Myocyte (in vitro differentiated cells): ENCODE measurements at regions not wholly inside any gene's neighbourhood (a gene's known extent, or its start where the extent isn't known, plus 50 kb on each side); places are given as distances from the start of the nearest gene placed in this dataset.

Source experiments
- DNase-seq: peaks from one replicate; pipeline ENCODE4 v3.0.0-alpha.2; 2012; ENCODE audit warnings: low read depth

DNA sequence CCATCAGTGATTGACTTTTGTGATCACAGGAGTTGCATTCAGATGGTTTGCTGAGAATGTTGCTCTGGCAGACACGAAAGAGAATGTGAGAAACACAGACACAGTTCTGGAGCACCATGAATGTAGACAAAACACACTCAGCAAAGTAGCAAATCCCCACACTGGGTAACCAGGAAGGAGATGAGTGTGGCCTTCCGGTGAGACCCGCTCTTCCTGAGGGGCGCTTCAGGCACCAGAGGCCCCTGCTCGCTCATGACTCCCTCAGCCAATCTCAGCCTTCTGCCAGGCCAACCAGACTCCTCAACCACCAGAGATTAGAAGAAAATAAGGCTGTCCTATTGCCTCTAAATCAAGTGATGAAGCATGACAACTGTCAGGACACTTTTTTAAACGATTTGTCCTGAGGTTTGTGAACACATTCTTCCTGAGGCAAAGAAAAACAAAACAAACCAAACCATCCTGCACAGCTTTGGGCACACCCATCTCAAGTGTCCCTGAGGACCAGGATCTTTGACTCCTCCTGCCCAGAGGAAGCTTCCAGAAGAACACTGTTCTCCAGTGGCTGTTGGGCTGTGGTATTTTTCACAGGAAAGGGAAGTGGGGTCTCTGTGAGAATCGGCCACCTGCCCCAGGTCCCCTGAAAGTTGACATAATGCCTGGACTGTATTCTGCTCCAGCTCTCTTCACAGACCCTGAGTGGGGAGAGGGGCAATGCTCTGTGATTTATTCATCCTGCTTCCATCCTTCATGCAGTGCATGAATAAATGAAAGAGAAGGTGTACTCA, 152.8 kb downstream of the BCL11A start:
- DNase-seq, result no peak

DNA sequence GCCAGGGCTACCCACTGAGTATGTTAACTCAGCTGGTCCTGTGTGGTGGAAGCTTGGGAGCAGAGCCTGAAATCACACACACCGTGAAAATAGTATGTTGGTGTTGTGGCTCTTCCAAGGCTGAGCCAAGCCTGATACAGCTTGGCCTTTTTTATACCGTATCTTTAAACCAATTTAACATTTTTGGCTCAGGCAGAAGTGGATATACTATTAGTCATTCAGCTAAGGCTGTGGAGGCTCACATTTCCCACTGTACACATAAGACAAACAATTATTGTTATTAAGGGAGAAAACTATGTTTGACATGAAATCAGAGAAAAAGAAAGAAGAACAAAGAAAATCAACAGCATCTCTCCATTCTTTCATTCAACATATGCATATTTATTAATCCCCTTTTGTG, 159.0 kb downstream of the BCL11A start:
- DNase-seq, result no peak

DNA sequence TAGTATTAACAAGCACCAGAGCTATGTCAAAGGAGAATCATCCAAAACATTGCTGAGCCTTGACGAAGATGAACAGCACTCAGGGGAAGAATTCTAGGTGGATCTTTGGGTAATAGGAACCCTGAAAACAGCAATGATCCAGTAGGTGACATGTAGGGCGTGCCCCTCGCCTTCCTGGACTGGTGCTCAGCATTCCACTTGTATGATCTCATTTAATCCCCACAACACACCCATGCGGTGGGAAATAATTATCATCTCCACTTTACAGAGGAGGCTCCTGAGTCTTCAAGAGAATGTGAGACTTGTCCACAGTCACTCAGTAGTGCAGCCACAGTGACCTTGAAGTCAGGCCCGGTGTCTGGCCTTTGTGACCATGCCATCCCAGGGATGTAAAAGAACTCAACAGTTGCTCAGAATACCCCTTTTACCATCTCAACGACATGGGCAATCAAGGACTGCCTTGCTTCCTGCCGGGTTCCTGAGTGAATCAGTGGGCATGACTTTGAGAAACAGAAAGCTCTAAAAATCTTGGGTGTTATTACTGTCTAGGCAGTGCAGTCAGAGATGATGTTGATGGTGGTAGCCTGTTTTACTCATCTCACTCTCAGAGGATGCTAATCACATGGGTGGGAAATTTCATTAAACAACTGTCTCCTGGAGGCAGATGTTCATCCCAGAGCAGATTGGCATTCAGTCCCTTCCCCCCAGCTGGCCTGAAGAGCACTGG, 161.6 kb downstream of the BCL11A start:
- DNase-seq, result no peak

DNA sequence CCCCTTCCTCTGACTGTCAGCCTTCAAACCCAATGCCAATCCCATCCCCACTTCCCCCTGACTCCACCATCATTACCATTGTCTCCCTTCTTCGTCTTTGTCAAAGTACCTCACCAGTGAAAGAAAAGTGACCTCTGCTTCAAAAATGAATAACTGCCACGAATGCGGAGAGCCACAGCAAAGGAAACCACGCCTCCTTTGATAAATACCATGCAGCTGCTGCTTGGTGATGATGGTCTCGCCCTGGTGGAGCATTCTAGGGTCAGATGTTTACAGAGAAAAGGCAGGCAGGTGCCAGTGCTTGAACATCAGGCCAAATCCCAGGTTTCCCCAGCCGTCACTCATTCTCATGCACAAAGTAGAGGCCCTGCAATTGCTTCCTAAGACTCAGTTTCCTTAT, 162.2 kb downstream of the BCL11A start:
- no peak for DNase-seq

DNA sequence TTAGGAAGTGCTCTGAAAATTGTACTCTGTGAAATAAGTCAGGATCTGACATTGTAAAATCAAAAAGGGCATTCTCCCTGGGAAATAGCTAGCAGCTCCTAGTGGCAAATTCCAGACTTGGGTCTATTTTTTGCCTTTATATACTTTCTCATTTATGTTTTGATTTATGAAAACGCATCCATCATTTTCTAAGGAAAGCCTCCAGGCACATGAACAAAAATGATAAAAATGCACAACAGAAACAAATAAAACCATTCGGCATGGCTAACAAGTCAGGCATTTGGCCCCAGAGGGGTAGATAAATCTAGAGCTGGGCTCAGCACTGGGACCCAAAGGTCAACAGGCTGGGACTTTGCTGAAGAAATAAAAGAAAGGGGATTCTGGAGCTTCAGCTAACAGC, 167.0 kb downstream of the BCL11A start:
- no peak for DNase-seq

DNA sequence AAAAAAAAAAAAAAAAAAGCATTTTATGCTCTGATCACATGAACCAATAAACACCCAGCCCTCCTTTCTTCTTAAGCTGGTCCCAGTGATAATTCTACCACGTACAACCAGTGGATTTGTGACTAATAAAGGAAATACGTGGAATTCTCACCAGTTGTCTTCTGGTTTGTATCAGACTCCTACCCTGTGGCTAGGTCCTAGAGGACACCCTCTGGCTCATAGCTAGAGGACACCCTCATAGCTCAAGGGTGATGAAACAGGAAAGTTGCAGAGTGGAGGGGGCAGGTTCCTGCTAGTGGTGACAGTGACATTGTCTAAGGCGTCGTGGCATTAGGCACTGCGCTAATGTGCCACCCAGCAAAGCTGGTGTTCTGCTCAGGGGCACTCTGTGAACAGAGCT, 167.8 kb downstream of the BCL11A start:
- DNase-seq, result no peak

DNA sequence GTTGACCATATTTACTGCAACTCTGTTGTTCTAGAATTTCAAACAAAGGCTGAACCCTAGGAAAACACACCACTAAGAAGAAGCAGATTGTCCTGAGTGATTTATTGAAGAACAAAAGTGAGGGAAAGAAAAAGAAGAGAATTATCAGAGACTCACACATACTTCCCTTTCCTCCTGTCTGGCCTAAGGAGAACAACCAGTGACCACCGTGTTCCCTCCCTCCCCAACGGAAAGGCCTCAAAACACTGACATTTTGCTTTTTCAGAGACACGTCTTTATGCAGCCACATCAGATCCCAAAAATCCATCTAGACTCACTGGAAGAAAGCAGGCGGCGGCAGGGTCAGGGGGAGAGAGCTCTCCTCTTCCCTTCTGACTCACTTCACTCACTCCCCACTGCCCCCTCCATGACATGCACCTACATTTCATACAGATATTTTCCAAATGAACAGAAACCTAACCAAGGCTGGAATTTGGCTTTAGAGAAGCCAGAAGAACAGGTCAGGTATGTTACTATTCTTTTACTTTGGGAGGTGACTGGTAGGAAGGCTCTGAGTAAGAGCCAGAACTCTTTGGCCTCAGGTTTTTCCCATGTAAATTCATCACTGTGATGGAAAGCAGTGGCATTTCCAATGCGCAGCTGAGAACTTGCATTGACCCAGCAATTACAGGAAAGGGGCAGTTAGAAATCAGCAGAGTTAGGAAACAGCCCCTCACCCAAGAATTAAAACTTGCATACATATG, 169.9 kb downstream of the BCL11A start:
- DNase-seq, result no peak

DNA sequence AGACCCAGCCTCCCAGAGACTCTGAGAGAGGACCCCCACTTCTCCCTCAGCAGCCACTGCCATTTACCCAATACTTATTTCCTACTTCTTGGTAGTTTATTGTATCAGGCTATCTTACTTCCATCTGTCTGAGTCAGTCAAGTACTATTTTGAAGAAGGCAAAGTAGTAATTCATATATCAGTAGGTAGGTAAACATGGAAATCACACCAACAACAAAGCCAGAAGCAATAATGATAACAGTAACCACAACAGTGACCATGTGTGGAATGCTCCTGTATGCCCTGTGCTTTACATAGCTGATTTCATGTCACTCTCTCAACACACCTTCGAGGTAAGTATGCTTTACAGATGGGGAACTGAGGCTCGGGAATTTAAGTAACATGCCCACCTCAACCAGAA, 173.0 kb downstream of the BCL11A start:
- no peak for DNase-seq

DNA sequence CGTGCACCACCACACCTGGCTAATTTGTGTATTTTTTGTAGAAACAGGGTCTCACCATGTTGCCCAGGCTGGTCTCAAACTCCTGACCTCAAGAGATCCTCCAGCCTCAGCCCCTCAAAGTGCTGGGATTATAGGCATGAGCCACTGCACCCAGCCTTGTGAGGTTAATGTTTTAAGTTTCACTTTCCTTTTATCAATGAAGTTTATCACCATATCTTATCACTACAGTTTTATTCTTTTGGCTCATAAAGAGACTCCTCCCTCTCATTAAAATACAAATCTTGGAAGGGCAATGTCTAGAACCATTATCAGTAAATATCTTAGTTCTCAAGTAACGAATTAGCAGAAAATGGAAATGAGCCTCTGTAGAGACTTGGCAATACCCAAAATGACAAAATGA, 173.8 kb downstream of the BCL11A start:
- DNase-seq, result no peak

DNA sequence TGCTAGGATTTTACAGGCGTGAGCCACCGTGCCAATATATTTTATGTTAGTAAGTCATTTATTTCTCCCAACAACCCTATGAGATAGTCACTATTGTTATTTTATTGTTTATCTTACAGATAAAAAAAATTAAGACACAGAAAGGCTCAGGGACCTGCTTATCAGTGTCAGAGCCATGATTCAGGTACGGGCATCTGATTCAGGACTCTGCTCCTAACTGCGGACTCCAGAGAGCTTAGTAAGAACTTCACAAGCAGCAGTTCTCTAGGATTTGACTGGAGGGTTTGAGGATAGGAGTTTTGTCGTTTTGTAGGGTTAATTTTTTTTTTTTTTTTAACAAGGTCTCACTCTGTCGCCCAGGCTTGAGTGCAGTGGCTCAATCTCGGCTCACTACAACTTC, 174.2 kb downstream of the BCL11A start:
- DNase-seq, result no peak

DNA sequence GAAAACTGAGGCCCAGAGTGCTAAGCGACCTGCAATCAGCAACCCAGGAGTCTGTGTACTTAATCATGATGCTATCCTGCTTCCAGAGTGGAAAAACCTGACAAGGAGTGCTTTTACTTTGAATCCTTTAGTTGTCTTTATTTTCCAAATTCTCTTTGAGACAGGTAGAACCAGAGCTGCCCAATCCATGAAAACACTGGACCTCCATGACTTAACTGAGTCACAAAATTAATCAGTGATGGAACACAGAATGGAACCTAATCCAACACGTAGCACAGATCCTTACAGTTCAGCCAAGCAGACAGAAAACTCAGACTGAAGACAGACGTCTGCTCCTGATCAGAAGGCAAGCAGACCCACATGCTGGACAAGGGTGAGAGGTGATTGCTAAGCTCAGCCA, 175.6 kb downstream of the BCL11A start:
- no peak for DNase-seq

DNA sequence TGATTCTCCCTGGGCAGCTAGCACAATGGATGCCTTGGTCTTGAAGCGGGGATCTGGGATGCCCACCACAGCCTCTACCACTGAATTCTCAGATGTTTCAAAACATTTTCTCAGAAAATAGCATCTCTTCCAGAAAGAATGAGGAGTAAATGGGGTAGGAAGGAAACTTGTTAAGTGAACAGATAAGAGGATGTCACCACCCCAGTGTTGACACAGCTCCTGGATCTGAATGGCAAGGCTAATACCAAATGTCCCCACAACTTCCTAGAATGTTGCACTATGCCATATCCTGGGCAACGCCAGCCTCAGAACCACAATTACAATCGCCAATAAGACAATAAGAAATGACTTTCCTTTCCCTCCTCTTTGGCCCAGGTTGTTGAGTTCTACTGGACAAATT, 177.2 kb downstream of the BCL11A start:
- DNase-seq, result no peak

DNA sequence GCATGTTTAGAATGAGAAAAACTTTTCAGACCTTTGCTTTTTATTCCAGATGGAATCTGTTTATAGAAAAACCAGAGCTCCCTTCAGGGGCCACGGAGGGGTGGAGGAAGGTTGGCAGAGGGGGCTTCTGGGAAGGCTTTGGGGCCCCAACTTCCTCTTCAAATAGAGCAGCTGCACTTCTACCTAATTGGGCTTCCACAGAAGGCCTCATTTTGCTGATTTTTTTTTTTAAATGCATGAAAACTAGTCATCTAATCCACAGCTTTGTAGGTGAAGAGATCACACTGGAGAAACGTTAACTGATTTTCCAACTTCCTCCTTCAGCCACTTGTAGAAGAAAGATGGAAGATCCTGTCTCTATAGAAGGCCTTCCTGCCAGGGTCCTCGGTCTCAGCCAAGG, 181.8 kb downstream of the BCL11A start:
- DNase-seq, result no peak

DNA sequence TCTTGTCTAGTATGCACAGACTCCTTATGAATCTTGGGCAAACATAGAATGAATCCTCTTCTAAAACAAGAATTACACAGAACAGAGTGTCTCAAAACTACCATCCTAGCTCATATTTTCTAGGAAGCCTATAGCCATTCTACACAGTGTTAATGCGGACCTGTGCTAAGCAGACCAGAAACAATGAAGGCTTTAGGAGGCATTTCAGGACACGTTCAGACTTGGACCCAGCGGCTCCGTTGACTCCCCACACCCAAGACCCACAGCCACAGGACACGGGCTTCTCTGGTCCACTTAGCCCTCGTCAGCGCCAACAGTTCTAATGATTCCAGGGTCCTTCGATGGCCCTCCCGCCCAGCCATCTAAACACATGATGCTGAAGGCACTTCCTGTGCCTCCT, 182.2 kb downstream of the BCL11A start:
- DNase-seq, result no peak

DNA sequence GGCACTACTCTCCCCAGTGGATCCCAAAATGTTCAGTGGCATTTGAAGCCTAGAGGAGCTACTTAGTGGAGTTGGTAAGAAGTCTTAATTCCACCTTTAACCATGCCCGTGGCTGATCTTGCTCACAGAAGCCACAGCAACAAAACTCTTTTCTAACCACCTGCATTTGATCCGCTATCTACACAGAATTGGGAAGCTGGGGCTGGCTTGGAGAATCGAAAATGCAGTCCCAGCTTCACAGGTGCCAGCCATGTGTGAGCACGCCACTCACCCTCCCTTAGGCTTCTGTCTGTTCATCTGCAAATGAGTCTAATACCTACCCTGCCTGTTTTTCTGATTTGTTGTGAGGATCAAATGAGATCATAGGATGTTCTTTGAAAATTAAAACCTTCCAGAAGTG, 182.6 kb downstream of the BCL11A start:
- no peak for DNase-seq

DNA sequence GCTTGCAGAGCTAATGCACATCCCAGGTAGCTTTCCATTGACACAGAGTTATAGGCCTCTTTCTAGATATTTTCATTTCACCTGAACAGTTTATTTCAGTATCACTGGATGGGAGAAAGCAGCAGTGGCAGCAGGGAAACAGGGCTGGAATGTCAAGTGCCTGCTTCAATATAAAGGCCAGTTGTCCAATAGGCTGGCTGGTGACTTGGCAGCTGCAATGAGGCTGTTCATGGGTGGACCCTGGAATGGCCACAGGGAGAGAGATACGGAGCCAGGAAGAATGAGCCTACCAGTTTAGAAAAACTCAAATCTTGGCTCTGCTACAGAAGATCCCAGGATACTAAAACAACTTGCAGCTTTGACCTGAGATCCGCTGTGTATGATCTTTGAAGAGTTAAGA, 185.0 kb downstream of the BCL11A start:
- DNase-seq, result no peak

DNA sequence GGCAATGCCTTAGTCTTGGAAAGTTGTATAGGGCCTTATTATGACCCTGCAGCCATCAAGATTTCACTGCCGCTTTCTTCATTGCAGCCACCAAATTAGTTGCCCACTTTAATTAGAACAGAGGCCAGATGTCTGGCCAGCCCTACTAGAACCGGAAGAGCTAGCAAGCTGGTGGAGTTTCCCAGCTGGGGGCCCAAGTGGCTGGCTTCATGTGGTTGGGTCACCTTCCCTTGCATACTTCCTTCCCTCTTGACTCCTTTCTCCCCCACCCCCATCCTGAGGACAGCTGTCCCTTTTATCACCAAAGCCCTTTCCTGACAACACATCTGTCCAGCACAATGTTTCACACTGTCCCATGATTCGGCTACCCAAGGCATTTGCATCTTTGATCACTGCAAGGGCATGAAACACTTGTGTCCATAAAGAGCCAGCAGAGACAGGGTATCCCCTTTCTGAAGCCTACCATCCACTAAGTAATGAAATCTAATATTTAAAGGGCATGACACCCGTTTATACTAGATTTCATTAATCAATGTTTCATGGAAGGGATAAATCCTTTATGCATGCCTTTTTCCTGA, 187.2 kb downstream of the BCL11A start:
- no peak for DNase-seq

DNA sequence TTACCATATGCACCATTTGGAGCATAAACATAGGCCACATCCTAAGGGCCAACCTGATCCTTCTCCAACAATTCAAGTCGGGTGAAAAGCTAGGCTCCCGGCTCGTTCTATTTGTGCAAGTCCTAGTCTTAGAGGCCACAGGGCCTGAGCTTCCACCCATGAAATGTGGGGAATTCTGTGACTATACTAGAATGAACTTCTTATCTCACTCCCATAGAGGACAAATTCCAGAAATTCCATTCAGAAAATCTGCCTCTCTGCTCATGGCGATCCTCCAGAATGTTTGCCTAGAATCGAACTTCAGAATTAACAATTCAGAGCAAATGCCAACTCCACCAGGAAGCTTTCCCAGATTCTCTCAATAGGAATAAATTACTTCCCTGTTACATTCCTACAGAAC, 187.9 kb downstream of the BCL11A start:
- DNase-seq, result no peak

DNA sequence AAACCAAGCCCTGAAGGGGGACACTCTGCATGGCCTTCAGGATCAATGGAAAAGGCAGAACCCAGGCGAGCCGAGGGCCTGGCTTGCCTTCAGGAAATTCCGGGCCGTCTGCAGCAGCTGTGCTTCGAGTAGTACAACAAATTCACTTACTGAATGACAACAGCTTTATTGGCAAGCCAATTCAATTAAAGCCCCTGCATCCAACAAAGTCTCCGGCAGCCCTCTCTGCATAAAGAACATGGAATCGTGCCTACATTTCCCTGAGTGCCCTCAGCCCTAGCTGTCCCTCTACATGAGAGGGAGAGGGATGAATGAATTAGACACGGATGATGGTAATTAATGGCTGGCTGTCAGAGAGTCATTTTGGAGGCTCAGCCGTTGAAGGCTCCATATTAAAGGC, 189.0 kb downstream of the BCL11A start:
- no peak for DNase-seq

DNA sequence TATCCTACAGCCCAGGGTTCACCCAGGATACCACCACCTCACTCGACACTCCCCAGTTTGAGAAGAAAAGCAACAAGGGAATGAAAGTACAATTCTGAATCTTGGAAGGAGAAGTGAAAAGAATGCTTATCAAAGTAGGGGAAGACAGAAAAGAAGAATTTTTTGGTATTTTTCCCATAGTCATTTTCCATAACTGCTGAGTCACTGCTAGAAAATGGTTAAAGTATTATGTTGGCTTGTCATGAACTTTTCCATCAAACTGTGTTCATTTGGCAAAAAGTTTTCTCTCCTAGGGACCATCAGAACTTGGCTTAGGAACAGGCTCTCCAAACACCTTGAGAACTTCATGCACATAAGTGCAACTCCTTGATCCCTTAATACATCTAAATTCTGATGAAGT, 192.0 kb downstream of the BCL11A start:
- no peak for DNase-seq

DNA sequence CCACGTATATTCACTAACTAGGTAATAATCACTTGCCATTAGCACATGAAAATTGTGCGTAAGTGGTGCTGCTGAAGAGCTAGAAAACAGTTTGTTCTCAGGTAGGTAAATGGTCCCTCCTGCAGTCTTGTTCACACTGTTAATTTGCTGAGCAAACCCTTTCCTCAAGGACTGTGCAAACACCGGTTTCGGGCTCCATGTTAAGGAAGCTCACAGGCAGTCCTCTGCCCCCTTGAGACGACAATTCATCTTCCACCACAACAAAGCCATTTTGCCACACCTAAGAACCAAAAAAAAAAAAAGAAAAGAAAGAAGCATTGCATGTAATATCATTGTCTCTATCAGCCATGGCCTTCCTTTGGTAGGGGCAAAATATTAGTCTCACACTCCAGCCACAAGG, 193.9 kb downstream of the BCL11A start:
- DNase-seq, result no peak

DNA sequence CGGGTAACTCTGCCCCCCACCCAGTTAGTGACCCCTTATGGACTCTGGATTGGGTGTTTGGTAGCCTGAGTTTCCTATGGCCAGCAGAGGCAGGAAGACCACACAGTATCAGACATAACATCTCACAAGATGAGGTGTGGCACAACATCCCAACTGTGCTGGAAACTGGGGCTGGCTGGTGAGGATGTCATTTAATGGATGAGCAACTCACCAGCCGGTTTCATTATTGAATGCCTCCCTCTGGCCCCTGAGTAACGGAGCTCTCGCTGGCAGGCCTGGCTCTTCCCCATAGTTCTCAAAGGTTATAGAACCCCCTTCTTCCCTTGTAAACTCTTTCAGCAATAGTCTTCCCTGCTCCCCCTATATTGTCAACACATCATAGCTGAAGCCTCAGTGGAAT, 195.0 kb downstream of the BCL11A start:
- DNase-seq, result no peak
